Right lobe of liver (tissue), 4 donors: ENCODE measurements at regions not wholly inside any gene's neighbourhood (a gene's known extent, or its start where the extent isn't known, plus 50 kb on each side); places are given as distances from the start of the nearest gene placed in this dataset.

Experiments used
- CTCF ChIP-seq, 4 donors: fragments of 200-600 bp in 3 of 4; fragments of 450-650 bp in 1 of 4; IDR thresholded peaks; one replicate each; pipeline versions ENCODE4 v1.5.1 to v1.8.0; 2016 to 2022; ENCODE audit warnings: antibody characterized with exemption in 4 of 4, mild to moderate bottlenecking in 2 of 4
- POLR2A ChIP-seq: fragments of 450-650 bp; IDR thresholded peaks from one replicate; pipeline ENCODE4 v1.6.1; 2017; ENCODE audit warnings: antibody characterized with exemption, mild to moderate bottlenecking
- donor health status: DM: no; HTN: no; CAD: no.
- donor health status: DM: no; HTN: no; CAD: no.
- donor health status: DM: no; HTN: yes; CAD: no.

GRCh38 chr6:98118397-98119045, 715.9 kb upstream of the POU3F2 start:
- TF ChIP-seq CTCF (IDR thresholded peaks at IDR 0.05) (no peak), POLR2A (no peak)
